GM12878 (cell line): ENCODE measurements at regions not wholly inside any gene's neighbourhood (a gene's known extent, or its start where the extent isn't known, plus 50 kb on each side); places are given as distances from the start of the nearest gene placed in this dataset.

Experiments
- ATAC-seq: fragments of 200-7000 bp; cut with Tn5 transposase; 3 replicates; pipeline ENCODE4 v1.9.1; 2020; ENCODE audit warnings: mild to moderate bottlenecking, moderate library complexity
- BruUV-seq: library from RNA; stranded (reverse); fragments of 400-500 nt; replicated peaks from 2 replicates; lab custom pipeline; 2021; lab: Mats Ljungman, UMichigan
- CTCF ChIA-PET: fragments of 300-600 bp; sonication (Branson Sonifier 250); formaldehyde crosslinking; extraction: SDS; loops from one replicate; lab custom pipeline; 2021; ENCODE audit warnings: inconsistent platforms; lab: Yijun Ruan, JAX
- POLR2A ChIA-PET: fragments of 350-600 bp; formaldehyde crosslinking; extraction: SDS; loops from one replicate; lab custom pipeline; 2021; ENCODE audit warnings: inconsistent platforms; lab: Charles Lee
- RAD21 ChIA-PET: fragments of 300-600 bp; sonication (Branson Sonifier 250); formaldehyde crosslinking; loops from one replicate; lab custom pipeline; 2023; ENCODE audit warnings: antibody characterized with exemption; ENCODE audit not compliant: unreplicated experiment; lab: Charles Lee
- SMC1A ChIA-PET: fragments of 300-600 bp; sonication (Branson Sonifier 250); formaldehyde crosslinking; loops from one replicate; lab custom pipeline; 2023; ENCODE audit not compliant: unreplicated experiment, uncharacterized antibody; lab: Charles Lee
- DNase-seq: peaks from one replicate; pipeline ENCODE4 v3.0.0-alpha.2; 2011; ENCODE audit warnings: low read depth, low spot score
- FAIRE-seq: peaks from 3 replicates; lab custom pipeline; 2011; peaks lifted over from hg19 to GRCh38; lab: Jason Lieb, UNC
- H2AFZ ChIP-seq: 2 replicates; pipeline ENCODE4 v1.6.0; 2011; ENCODE audit warnings: low read depth, low read length, control low read depth; ENCODE audit not compliant: control insufficient read depth
- H3K27ac ChIP-seq: 2 replicates; pipeline ENCODE4 v1.5.1; 2011; ENCODE audit warnings: control low read depth; ENCODE audit not compliant: control insufficient read depth, insufficient read depth
- H3K27me3 ChIP-seq, 2 experiments: replicated peaks in 1 of 2; 2 replicates each; pipeline versions ENCODE4 v1.6.0 to v1.6.1; 2011; ENCODE audit warnings: low read length in 1 of 2; ENCODE audit not compliant: control insufficient read depth in 2 of 2, insufficient read depth in 2 of 2
- H3K36me3 ChIP-seq, 2 experiments: 2 replicates each; pipeline ENCODE4 v1.5.1; 2011; ENCODE audit warnings: low read length in 1 of 2; ENCODE audit not compliant: control insufficient read depth in 2 of 2, insufficient read depth in 2 of 2
- H3K4me1 ChIP-seq: 2 replicates; pipeline ENCODE4 v1.6.1; 2011; ENCODE audit warnings: mild to moderate bottlenecking, low read length, moderate library complexity, mixed read lengths; ENCODE audit not compliant: control insufficient read depth, insufficient read depth
- H3K4me2 ChIP-seq: 2 replicates; pipeline ENCODE4 v1.6.0; 2011; ENCODE audit warnings: control low read depth; ENCODE audit not compliant: control insufficient read depth, insufficient read depth
- H3K4me3 ChIP-seq: fragments of 200-600 bp; sonication (generic); 2 replicates; pipeline ENCODE4 v1.5.1; 2016
- H3K79me2 ChIP-seq: 2 replicates; pipeline ENCODE4 v1.6.0; 2011; ENCODE audit warnings: low read length; ENCODE audit not compliant: control insufficient read depth, insufficient read depth
- H3K9ac ChIP-seq: 2 replicates; pipeline ENCODE4 v1.8.0; 2011; ENCODE audit warnings: low read length, control low read depth, mixed read lengths; ENCODE audit not compliant: control insufficient read depth, insufficient read depth
- H3K9me3 ChIP-seq: replicated peaks from 3 replicates; pipeline ENCODE4 v1.5.1; 2011; ENCODE audit warnings: mild to moderate bottlenecking, low read length; ENCODE audit not compliant: control insufficient read depth, insufficient read depth
- H4K20me1 ChIP-seq: 2 replicates; pipeline ENCODE4 v1.6.0; 2011; ENCODE audit not compliant: control insufficient read depth, insufficient read depth
- DPF2 ChIP-seq: fragments of 450-650 bp; IDR thresholded peaks from 2 replicates; pipeline ENCODE4 v1.6.1; 2017; ENCODE audit warnings: mild to moderate bottlenecking
- E2F8 ChIP-seq: fragments of 450-650 bp; IDR thresholded peaks from 2 replicates; pipeline ENCODE4 v1.6.1; 2018; ENCODE audit warnings: mild to moderate bottlenecking, low read depth, moderate library complexity; ENCODE audit not compliant: partially characterized antibody
- NR2C1 ChIP-seq: fragments of 450-650 bp; IDR thresholded peaks from 2 replicates; pipeline ENCODE4 v1.6.1; 2017; ENCODE audit warnings: antibody characterized with exemption, mild to moderate bottlenecking, moderate library complexity
- NRF1 ChIP-seq: conservative IDR thresholded peaks from 2 replicates; pipeline ENCODE4 v1.6.1; 2011; ENCODE audit warnings: mild to moderate bottlenecking, low read depth, low read length, improper control_type of control experiment
- RAD21 ChIP-seq: IDR thresholded peaks from 2 replicates; pipeline ENCODE4 v1.6.1; 2011; ENCODE audit warnings: mild to moderate bottlenecking, low read depth, low read length, moderate library complexity; ENCODE audit not compliant: insufficient read depth
- RELA ChIP-seq: fragments of 450-650 bp; IDR thresholded peaks from 2 replicates; pipeline ENCODE4 v1.8.0; 2014; ENCODE audit warnings: borderline replicate concordance; ENCODE audit not compliant: partially characterized antibody
- SMAD1 ChIP-seq: fragments of 450-650 bp; IDR thresholded peaks from 2 replicates; pipeline ENCODE4 v1.6.1; 2018; ENCODE audit warnings: mild to moderate bottlenecking, low read depth; ENCODE audit not compliant: partially characterized antibody
- SMAD5 ChIP-seq: IDR thresholded peaks from 2 replicates; pipeline ENCODE4 v1.6.1; 2016; ENCODE audit warnings: antibody characterized with exemption, low read depth
- SREBF1 ChIP-seq: IDR thresholded peaks from 2 replicates; pipeline ENCODE4 v1.6.1; 2012; ENCODE audit warnings: mild to moderate bottlenecking, low read length
- WGBS: methylation state at CpG from one replicate; pipeline ENCODE4 v1.1.6; 2016; ENCODE audit warnings: low lambda C conversion rate; ENCODE audit not compliant: insufficient replicate concordance, insufficient coverage; ENCODE audit errors: missing lambda C conversion rate; 5-methylcytosine and 5-hydroxymethylcytosine counted together
- in situ Hi-C: fragments of 300-500 bp; cut with MboI; formaldehyde crosslinking; loops from 9 replicates; pipeline ENCODE4 v1.14.3; 2018; ENCODE audit warnings: mixed read lengths
- intact Hi-C: fragments of 100-400 bp; cut with micrococcal nuclease; formaldehyde crosslinking; loops from one replicate; pipeline ENCODE4 v1.14.2; 2022; ENCODE audit not compliant: unreplicated experiment

DNA sequence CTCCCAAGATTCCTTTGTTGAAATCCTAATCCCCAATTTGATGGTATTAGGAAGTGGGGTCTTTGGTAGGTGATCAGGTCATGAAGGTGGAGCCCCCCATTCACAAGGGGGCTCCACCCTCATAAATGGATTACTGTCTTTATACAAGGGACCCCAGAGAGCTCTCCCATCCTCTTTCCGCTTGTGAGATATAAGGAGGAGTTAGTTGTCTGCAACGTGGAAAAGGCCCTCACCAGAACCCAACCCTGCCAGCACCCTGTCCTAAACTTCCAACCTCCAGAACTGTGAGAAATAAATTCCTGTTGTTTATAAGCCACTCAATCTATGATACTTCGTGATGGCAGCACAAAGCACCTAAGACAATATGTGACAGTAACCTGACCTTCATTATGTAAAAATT, 684.1 kb upstream of the HS6ST1 start:
- ATAC-seq, result no peak
- no peak for TF ChIP-seq NR2C1
- no peak for TF ChIP-seq NRF1
- TF ChIP-seq SMAD5, result no peak
- no peak for TF ChIP-seq SREBF1
- TF ChIP-seq E2F8, result no peak
- TF ChIP-seq RELA, result no peak
- no peak for TF ChIP-seq SMAD1
- TF ChIP-seq RAD21, result no peak
- TF ChIP-seq DPF2, result no peak
- TF ChIP-seq, all 136 proteins: peak for 0
- in situ Hi-C loops (no loop called here), intact Hi-C loops (no loop called here)
- ChIA-PET SMC1A (no interaction called here), RAD21 (no interaction called here), POLR2A (no interaction called here), CTCF (no interaction called here)
- Histone ChIP-seq H3K36me3 (no peaks in the 10 kb centered on the region), H3K79me2 (no peaks in the 10 kb centered on the region), H3K4me1 (no peaks in the 10 kb centered on the region), H3K4me3 (no peak overlapping the region), H3K27me3 (no peaks in the 10 kb centered on the region), H3K27ac (no peak overlapping the region), H3K4me2 (no peak overlapping the region), H2AFZ (no peak overlapping the region), H4K20me1 (no peaks in the 10 kb centered on the region), H3K9me3 (no peaks in the 10 kb centered on the region), H3K9ac (no peak overlapping the region)
- FAIRE-seq (no peak), DNase-seq (no peak)
- 13% methylated on average over 3 of the region's 3 CpGs for WGBS
- no TSS peak for BruUV-seq
